K562 (cell line): ENCODE measurements at regions not wholly inside any gene's neighbourhood (a gene's known extent, or its start where the extent isn't known, plus 50 kb on each side); places are given as distances from the start of the nearest gene placed in this dataset.

Experiments
- ARHGAP35 ChIP-seq: fragments of 450-650 bp; IDR thresholded peaks from 2 replicates; pipeline ENCODE4 v1.6.1; 2018; ENCODE audit not compliant: partially characterized antibody
- ARID1B ChIP-seq: fragments of 450-650 bp; IDR thresholded peaks from 2 replicates; pipeline ENCODE4 v1.6.1; 2016; ENCODE audit warnings: antibody characterized with exemption, mild to moderate bottlenecking, inconsistent platforms
- CHAMP1 ChIP-seq: fragments of 450-650 bp; IDR thresholded peaks from 2 replicates; pipeline ENCODE4 v1.6.1; 2016; ENCODE audit warnings: mild to moderate bottlenecking
- FOXA1 ChIP-seq: fragments of 450-650 bp; IDR thresholded peaks from 2 replicates; pipeline ENCODE4 v1.6.1; 2016; ENCODE audit warnings: mild to moderate bottlenecking, borderline replicate concordance
- FOXK2 ChIP-seq, 2 experiments: fragments of 450-650 bp; IDR thresholded peaks in 1 of 2; conservative IDR thresholded peaks in 1 of 2; 2 replicates each; pipeline ENCODE4 v1.6.1; 2016; ENCODE audit warnings: low read depth in 2 of 2, mild to moderate bottlenecking in 1 of 2
- JUN ChIP-seq, 2 experiments: sonication (generic) in 1 of 2; formaldehyde crosslinking in 1 of 2; IDR thresholded peaks; 2 replicates each; pipeline versions ENCODE4 v1.6.1 to v1.8.0; 2012 to 2022; ENCODE audit warnings: borderline replicate concordance in 2 of 2, mild to moderate bottlenecking in 2 of 2, improper control_type of control experiment in 1 of 2, low read depth in 1 of 2, low read length in 1 of 2, missing genetic modification reagents in 1 of 2
- KAT8 ChIP-seq: fragments of 450-650 bp; IDR thresholded peaks from 2 replicates; pipeline ENCODE4 v1.6.1; 2016; ENCODE audit warnings: low read depth, mild to moderate bottlenecking
- NUFIP1 ChIP-seq: fragments of 450-650 bp; IDR thresholded peaks from 2 replicates; pipeline ENCODE4 v1.6.1; 2018; ENCODE audit not compliant: partially characterized antibody
- RCOR1 ChIP-seq, 2 experiments: IDR thresholded peaks; 2 replicates each; pipeline ENCODE4 v1.6.1; 2012; ENCODE audit warnings: low read depth in 2 of 2, low read length in 2 of 2, borderline replicate concordance in 1 of 2, improper control_type of control experiment in 1 of 2
- TSHZ1 ChIP-seq: fragments of 250-450 bp; sonication (Bioruptor Pico); IDR thresholded peaks from 2 replicates; pipeline ENCODE4 v1.4.0; 2020; ENCODE audit warnings: mild to moderate bottlenecking, moderate library complexity
- ZFP1 ChIP-seq: fragments of 450-650 bp; formaldehyde crosslinking; IDR thresholded peaks from 2 replicates; pipeline ENCODE4 v1.4.0; 2020; ENCODE audit warnings: mild to moderate bottlenecking, mixed read lengths
- ZNF146 ChIP-seq: IDR thresholded peaks from one replicate; pipeline ENCODE4 v1.6.1; 2018; ENCODE audit warnings: missing compliant biosample characterization; ENCODE audit not compliant: unreplicated experiment

- TF ChIP-seq FOXA1 (no peak), ARHGAP35 (no peak), KAT8 (no peak), ZFP1 (CRISPR knock-in tag) (no peak), FOXK2 (conservative IDR thresholded peaks at IDR 0.05 in 1 of 2, IDR thresholded peaks at IDR 0.05 in 1 of 2; ENCODE audit: low read depth in 2 of 2) (no peak), ARID1B (0 out of 2 replicates have a peak, but pooled peaks have one; percentile 10), NUFIP1 (no peak), ZNF146 (CRISPR knock-in tag) (no peak), TSHZ1 (CRISPR knock-in tag) (no peak), CHAMP1 (no peak), JUN (IDR thresholded peaks at IDR 0.05; ENCODE audit: borderline replicate concordance, low read depth, low read length) (no peak), JUN (CRISPR knock-in tag; IDR thresholded peaks at IDR 0.05; ENCODE audit: borderline replicate concordance) (no peak), RCOR1 (IDR thresholded peaks at IDR 0.05; ENCODE audit: borderline replicate concordance in 1 of 2, low read depth in 2 of 2, low read length in 2 of 2) (peak in 1 of 2 experiments; percentile 70; a peak in 2 of 4 replicates)
Measured at GRCh38 chr10:64476506-64476905, 955.3 kb downstream of the REEP3 start (continued).
